Transverse colon (tissue), 3 donors: ENCODE measurements at regions not wholly inside any gene's neighbourhood (a gene's known extent, or its start where the extent isn't known, plus 50 kb on each side); places are given as distances from the start of the nearest gene placed in this dataset.
"Not testable (repeated sequence)": the region's sequence is repeated elsewhere in the genome, so short reads cannot be mapped to it uniquely, and the experiment has no call there.

Experiments used
- EP300 ChIP-seq: sonication (generic); formaldehyde crosslinking; IDR thresholded peaks from one replicate; pipeline ENCODE4 v1.6.1; 2017; ENCODE audit warnings: antibody characterized with exemption, low read depth
- POLR2A ChIP-seq: fragments of 450-650 bp; IDR thresholded peaks from one replicate; pipeline ENCODE4 v1.6.1; 2016; ENCODE audit warnings: antibody characterized with exemption, mild to moderate bottlenecking, moderate library complexity
- TF ChIP-seq, protein P1 (sequence below), 5 experiments: fragments of 200-600 bp in 3 of 5; fragments of 450-650 bp in 2 of 5; sonication (generic) in 3 of 5; IDR thresholded peaks; 1 replicate in 2 of 5; 2 replicates in 3 of 5; pipeline ENCODE4 v1.5.1; 2016 to 2017; ENCODE audit warnings: antibody characterized with exemption in 5 of 5, inconsistent platforms in 3 of 5, mild to moderate bottlenecking in 2 of 5, moderate library complexity in 1 of 5

DNA sequence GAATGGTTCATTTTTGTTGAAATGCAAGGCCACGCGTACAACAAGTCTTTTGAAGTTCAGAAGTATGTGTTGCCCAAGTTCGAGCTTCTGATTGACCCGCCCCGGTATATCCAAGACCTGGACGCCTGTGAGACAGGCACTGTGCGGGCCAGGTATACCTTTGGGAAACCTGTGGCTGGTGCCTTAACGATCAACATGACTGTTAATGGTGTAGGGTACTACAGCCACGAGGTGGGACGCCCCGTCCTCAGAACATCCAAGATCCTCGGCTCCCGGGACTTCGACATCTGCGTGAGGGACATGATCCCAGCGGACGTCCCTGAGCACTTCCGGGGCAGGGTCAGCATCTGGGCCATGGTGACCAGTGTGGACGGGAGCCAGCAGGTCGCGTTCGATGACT is 1246.9 kb upstream of the PHF14 start:
- TF ChIP-seq, protein P1, sequence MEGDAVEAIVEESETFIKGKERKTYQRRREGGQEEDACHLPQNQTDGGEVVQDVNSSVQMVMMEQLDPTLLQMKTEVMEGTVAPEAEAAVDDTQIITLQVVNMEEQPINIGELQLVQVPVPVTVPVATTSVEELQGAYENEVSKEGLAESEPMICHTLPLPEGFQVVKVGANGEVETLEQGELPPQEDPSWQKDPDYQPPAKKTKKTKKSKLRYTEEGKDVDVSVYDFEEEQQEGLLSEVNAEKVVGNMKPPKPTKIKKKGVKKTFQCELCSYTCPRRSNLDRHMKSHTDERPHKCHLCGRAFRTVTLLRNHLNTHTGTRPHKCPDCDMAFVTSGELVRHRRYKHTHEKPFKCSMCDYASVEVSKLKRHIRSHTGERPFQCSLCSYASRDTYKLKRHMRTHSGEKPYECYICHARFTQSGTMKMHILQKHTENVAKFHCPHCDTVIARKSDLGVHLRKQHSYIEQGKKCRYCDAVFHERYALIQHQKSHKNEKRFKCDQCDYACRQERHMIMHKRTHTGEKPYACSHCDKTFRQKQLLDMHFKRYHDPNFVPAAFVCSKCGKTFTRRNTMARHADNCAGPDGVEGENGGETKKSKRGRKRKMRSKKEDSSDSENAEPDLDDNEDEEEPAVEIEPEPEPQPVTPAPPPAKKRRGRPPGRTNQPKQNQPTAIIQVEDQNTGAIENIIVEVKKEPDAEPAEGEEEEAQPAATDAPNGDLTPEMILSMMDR (IDR thresholded peaks at IDR 0.05), result not testable (repeated sequence)
- not testable (repeated sequence) for TF ChIP-seq POLR2A, EP300
